ENCODE measurements at regions not wholly inside any gene's neighbourhood (a gene's known extent, or its start where the extent isn't known, plus 50 kb on each side); places are given as distances from the start of the nearest gene placed in this dataset.

- TF ChIP-seq CTCF (IDR thresholded peaks at IDR 0.05) (no peak), POLR2A (IDR thresholded peaks at IDR 0.05) (no peak)
These were observed 143.4 kb upstream of the LSM8 start for GRCh38 chr7:118040562-118040961.
